ENCODE measurements at regions not wholly inside any gene's neighbourhood (a gene's known extent, or its start where the extent isn't known, plus 50 kb on each side); places are given as distances from the start of the nearest gene placed in this dataset.

- no peak for TF ChIP-seq POLR2AphosphoS5 (IDR thresholded peaks at IDR 0.05; ENCODE audit: low read depth, low read length)
- no peak for TF ChIP-seq REST (IDR thresholded peaks at IDR 0.05; ENCODE audit: insufficient read depth in 1 of 2, low read depth in 2 of 2, low read length in 2 of 2)
- no peak for TF ChIP-seq TAF1 (IDR thresholded peaks at IDR 0.05; ENCODE audit: borderline replicate concordance, insufficient read depth, low read length)
- no peak for TF ChIP-seq SIN3A (IDR thresholded peaks at IDR 0.05; ENCODE audit: borderline replicate concordance, insufficient read depth, low read length)
Measured at GRCh38 chr18:68498185-68498584, 216.7 kb downstream of the TMX3 start.
